Activated CD4-positive, alpha-beta memory T cell treated with anti-CD3 and anti-CD28 coated beads for 36 hours (primary cell): ENCODE measurements at regions not wholly inside any gene's neighbourhood (a gene's known extent, or its start where the extent isn't known, plus 50 kb on each side); places are given as distances from the start of the nearest gene placed in this dataset.
"Not testable (repeated sequence)": the region's sequence is repeated elsewhere in the genome, so short reads cannot be mapped to it uniquely, and the experiment has no call there.

Experiments used
- CTCF ChIA-PET: fragments of 350-600 bp; sonication (Branson Sonifier 250); formaldehyde crosslinking; loops from one replicate; lab custom pipeline; 2021; ENCODE audit warnings: antibody characterized with exemption, inconsistent platforms; lab: Charles Lee
- POLR2A ChIA-PET: fragments of 350-600 bp; sonication (Branson Sonifier 250); formaldehyde crosslinking; loops from one replicate; lab custom pipeline; 2021; ENCODE audit warnings: antibody characterized with exemption; lab: Charles Lee
- DNase-seq: peaks from one replicate; pipeline ENCODE4 v3.0.0-alpha.2; 2020
- H3K27ac Mint-ChIP-seq: one replicate; pipeline ENCODE4 v1.8.0; 2021; ENCODE audit warnings: mixed read lengths
- H3K27me3 Mint-ChIP-seq: one replicate; pipeline ENCODE4 v1.8.0; 2021; ENCODE audit warnings: mixed read lengths
- H3K36me3 Mint-ChIP-seq: one replicate; pipeline ENCODE4 v1.8.0; 2021; ENCODE audit warnings: mixed read lengths
- H3K4me1 Mint-ChIP-seq: one replicate; pipeline ENCODE4 v1.8.0; 2021; ENCODE audit warnings: low read depth, mixed read lengths
- H3K4me3 Mint-ChIP-seq: one replicate; pipeline ENCODE4 v1.8.0; 2021; ENCODE audit warnings: mild to moderate bottlenecking, mixed read lengths
- H3K9me3 Mint-ChIP-seq: one replicate; pipeline ENCODE4 v1.8.0; 2021; ENCODE audit warnings: mixed read lengths
- intact Hi-C: fragments of 100-400 bp; cut with micrococcal nuclease; formaldehyde crosslinking; loops from one replicate; pipeline ENCODE4 v1.15.1; 2023

DNA sequence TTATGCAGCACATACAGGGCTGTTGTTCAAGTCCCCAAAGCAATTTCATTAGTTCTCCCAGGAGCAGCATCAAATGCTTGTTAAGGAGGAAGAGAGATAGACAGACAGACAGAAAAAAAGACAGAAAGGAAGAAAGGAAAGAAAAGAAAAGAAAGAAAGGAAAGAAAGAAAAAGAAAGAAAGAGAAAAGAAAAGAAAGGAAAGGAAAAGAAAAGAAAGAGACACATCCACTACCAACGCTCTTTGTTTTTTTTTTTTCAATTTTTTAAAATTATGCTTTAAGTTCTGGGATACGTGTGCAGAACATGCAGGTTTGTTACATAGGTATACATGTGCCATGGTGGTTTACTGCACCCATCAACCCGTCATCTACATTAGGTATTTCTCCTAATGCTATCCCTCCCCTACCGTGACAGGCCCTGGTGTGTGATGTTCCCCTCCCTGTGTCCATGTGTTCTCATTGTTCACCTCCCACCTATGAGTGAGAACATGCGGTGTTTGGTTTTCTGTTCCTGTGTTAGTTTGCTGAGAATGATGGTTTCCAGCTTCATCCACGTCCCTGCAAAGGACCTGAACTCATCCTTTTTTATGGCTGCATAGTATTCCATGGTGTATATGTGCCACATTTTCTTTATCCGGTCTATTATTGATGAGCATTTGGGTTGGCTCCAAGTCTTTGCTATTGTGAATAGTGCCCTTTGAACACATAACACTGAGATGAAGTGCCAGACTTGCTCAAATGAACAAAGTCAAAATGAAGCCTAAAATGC is 119.0 kb upstream of the ZNF521 start:
- H3K4me1 Mint-ChIP-seq, H3K27me3 Mint-ChIP-seq, intact Hi-C loops, POLR2A ChIA-PET, CTCF ChIA-PET, H3K36me3 Mint-ChIP-seq, H3K4me3 Mint-ChIP-seq, DNase-seq, H3K9me3 Mint-ChIP-seq, H3K27ac Mint-ChIP-seq: not testable (repeated sequence)

DNA sequence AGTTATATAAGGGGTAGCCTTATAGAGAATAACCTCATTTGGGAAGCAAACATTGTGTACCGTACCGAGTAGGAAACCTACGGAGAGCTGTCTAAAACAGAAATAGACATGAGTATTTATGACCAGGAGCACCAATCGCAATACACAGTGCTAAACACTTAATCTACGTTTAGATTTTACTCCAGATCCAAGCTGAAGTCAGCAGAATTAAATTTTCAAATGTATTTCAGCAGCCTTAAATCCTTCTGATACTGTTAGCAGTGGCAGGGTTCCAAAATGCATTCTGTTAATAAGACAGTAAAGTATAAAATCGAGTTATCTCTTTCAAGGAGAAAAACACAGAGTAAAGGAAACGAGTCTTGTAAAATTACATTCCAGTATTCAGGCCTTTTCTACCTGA is 118.1 kb upstream of the ZNF521 start:
- ChIA-PET CTCF (no interaction called here), POLR2A (no interaction called here)
- intact Hi-C loops: no loop called here
- DNase-seq: no peak
- Mint-ChIP-seq H3K9me3 (peaks cover 3% of the 10 kb centered on the region), H3K4me1 (no peaks in the 10 kb centered on the region), H3K27me3 (no peaks in the 10 kb centered on the region), H3K27ac (no peak overlapping the region), H3K4me3 (no peak overlapping the region), H3K36me3 (no peaks in the 10 kb centered on the region)

DNA sequence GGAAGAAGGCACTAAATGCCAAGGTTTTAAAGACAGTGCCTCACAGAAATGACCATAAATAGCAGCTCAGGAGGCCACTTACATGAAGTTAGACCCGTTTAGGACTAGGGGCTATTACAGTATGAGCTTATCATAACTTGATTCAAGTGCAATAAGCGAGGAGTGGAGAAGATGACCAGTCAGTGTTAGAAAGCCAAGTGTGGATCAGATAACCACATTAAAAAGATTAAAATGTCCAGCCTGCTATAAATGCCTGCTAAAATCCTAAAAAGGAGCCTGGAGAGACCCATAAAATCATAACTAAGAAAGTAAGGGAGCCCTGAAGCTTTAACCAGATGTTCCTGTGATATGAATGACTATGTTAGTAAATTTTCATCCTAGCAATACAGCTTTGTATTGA is 117.5 kb upstream of the ZNF521 start:
- Mint-ChIP-seq H3K27me3 (no peaks in the 10 kb centered on the region), H3K36me3 (no peaks in the 10 kb centered on the region), H3K4me1 (no peaks in the 10 kb centered on the region), H3K27ac (no peak overlapping the region), H3K9me3 (peaks cover 3% of the 10 kb centered on the region), H3K4me3 (no peak overlapping the region)
- ChIA-PET POLR2A (no interaction called here), CTCF (no interaction called here)
- intact Hi-C loops: no loop called here
- no peak for DNase-seq

DNA sequence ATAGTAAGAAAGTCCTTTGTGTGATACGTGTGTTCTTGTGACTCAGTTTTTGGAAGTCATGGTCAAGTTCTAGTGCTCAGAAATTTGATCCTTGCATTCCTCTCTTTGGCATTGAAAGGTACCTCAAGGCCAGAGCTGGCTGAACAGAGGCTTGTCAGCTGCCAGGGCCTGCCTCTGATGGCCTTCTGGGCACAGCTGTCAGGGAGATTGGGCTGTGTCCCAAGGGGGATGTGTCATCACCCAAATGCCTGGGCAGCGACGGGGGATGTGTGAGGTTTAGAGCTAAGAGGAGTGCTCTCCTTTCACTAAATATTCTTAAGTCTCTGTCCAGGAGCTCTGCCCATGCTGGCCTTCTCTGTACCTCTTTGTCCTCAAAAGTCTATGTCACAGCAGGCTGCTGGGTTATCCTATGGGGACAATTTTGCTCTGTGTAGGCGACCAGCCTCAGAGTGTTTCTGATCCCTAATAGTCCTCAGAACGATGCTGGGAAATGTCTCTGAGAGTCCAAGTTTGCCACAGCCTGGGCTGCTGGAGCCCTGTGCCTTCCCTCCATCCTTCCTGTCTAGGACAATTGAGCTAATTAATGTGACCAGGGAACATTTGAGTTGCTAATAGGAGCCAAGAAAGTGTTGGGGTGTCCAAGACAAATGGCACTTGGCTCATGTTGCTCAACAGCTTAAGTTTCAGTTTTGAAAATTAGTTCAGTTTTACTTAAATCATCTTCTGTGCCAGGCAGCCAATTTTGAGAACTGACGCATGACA is 115.4 kb upstream of the ZNF521 start:
- no peak overlapping the region for H3K4me3 Mint-ChIP-seq
- no peaks in the 10 kb centered on the region for H3K36me3 Mint-ChIP-seq
- no peak for DNase-seq
- ChIA-PET POLR2A (no interaction called here), CTCF (no interaction called here)
- peaks cover 3% of the 10 kb centered on the region for H3K9me3 Mint-ChIP-seq
- intact Hi-C loops: no loop called here
- no peaks in the 10 kb centered on the region for H3K27me3 Mint-ChIP-seq
- H3K27ac Mint-ChIP-seq: no peak overlapping the region
- H3K4me1 Mint-ChIP-seq: no peaks in the 10 kb centered on the region

DNA sequence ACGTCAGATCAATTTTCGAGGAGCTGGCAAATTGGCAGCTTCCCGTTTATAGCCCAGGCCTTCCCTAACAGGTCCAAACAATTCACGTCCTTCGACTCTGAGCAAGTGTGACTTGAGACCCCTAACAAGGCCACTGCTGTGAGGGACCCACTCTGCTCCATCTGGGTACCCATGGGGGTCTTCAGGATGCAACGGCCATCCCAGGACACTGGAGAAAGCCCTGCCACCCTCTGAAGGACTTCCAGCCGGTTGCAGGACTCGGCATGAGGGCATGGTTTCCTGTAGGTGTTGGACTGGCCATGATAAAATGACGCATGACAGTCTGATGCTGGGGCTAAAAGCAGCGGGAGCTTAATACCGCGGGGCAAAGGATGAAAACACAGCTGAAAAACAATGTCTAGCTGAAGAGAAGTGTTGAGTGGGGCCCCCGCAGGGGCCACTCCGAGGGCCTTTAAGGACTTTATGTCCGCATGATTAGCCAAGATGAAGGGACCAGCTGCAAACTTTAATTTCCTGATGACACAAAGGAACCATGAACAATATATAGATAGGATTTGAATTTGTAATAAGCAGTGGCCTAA is 113.3 kb upstream of the ZNF521 start:
- CTCF ChIA-PET: no interaction called here
- no peaks in the 10 kb centered on the region for H3K4me1 Mint-ChIP-seq
- no peak overlapping the region for H3K27ac Mint-ChIP-seq
- H3K9me3 Mint-ChIP-seq: no peaks in the 10 kb centered on the region
- H3K4me3 Mint-ChIP-seq: no peak overlapping the region
- intact Hi-C loops: no loop called here
- H3K27me3 Mint-ChIP-seq: no peaks in the 10 kb centered on the region
- POLR2A ChIA-PET: no interaction called here
- no peak for DNase-seq
- no peaks in the 10 kb centered on the region for H3K36me3 Mint-ChIP-seq

DNA sequence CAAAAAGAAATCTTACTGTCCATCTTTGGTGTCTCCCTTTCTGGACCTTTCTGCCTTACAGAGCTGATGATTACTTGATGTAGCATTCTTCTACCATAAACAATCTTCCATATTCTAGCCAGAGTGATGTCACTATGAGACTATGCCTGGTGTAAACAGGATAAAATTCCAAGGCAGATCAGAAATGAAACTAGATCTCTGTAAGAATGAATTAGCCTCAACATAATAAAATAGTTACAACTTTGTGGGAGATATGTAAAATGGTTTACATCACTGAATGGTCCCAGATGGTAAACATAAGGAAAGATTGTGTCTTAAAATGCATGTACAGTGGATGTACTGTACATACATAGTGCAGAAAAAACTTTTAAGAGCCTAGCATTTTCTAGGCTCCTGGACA is 112.3 kb upstream of the ZNF521 start:
- DNase-seq: no peak
- ChIA-PET POLR2A (no interaction called here), CTCF (no interaction called here)
- Mint-ChIP-seq H3K4me1 (no peaks in the 10 kb centered on the region), H3K27ac (no peak overlapping the region), H3K36me3 (no peaks in the 10 kb centered on the region), H3K9me3 (no peaks in the 10 kb centered on the region), H3K4me3 (no peak overlapping the region), H3K27me3 (no peaks in the 10 kb centered on the region)
- intact Hi-C loops: no loop called here

DNA sequence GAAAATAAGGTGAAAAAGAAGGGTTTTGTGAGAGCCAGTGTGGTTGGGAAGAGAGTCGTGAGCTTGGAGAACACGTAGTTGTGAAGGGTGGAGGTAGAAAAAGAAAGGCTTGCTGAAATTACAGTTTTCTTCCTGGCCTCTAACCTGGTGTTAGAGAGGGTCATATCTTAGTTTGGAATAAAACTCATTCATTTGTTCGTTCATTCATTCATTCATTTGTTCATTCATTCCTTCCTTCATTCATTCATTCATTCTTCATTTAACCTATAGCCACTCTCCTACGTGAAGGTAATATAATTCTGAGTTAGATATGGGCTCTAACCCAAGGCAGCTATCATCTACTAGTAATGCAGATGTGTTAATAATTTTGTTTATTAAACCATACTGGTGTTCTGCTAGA is 111.8 kb upstream of the ZNF521 start:
- ChIA-PET POLR2A (no interaction called here), CTCF (interaction anchor here (0.6 kb wide), 1 partner anchor 11 kb away, joined by 3 read pairs; no protein-coding TSS in a partner anchor)
- Mint-ChIP-seq H3K36me3 (no peaks in the 10 kb centered on the region), H3K4me3 (no peak overlapping the region), H3K4me1 (no peaks in the 10 kb centered on the region), H3K27me3 (no peaks in the 10 kb centered on the region), H3K27ac (no peak overlapping the region), H3K9me3 (no peaks in the 10 kb centered on the region)
- DNase-seq: no peak
- intact Hi-C loops: no loop called here

DNA sequence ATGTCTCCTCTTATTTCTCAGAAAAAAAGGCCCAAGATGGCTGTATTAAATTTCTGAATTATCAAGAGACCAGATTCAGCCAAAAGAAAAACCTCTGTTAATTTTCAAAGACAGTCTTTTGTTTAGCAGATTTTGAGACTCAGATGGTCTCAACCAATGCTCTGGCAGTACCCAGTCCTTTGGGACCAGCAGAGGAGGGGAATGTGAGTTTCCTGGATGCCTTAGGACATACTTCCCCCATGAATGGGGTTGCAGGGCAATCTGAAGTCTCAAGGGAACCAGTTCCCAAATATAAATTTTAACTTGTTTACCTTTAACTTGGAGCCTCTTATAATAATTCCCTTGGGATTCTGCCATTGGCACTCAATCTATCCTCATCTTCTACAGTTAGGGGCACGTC is 107.8 kb upstream of the ZNF521 start:
- no peak overlapping the region for H3K27ac Mint-ChIP-seq

DNA sequence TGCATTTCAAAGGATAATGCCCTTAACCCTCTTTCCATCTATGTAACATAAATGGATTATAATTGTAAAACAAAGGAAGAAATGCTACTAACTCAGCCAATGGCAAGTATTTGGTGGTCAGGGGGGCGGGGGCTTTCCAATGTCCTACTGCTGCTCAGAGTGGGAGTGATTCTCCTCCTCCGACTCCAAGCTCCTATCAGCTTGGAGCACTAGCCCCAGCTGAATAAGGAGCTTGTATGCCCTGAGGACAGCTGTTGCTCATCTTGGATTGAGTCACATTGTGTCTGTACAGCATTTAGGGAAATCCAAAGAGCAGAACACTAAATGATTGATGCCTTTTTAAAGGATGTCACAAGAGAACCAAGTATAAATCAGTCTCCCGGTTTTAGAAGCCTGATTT is 105.6 kb upstream of the ZNF521 start:
- Mint-ChIP-seq H3K9me3 (no peaks in the 10 kb centered on the region), H3K27me3 (no peaks in the 10 kb centered on the region), H3K4me3 (no peak overlapping the region), H3K36me3 (no peaks in the 10 kb centered on the region), H3K4me1 (no peaks in the 10 kb centered on the region), H3K27ac (no peak overlapping the region)
- DNase-seq: no peak
- CTCF ChIA-PET: no interaction called here
- POLR2A ChIA-PET: no interaction called here
- intact Hi-C loops: no loop called here

More for the DNA sequence above, 107.8 kb upstream of the ZNF521 start:
- Mint-ChIP-seq H3K36me3 (no peaks in the 10 kb centered on the region), H3K4me3 (no peak overlapping the region), H3K27me3 (no peaks in the 10 kb centered on the region), H3K9me3 (no peaks in the 10 kb centered on the region), H3K4me1 (no peaks in the 10 kb centered on the region)
- no peak for DNase-seq
- POLR2A ChIA-PET: no interaction called here
- intact Hi-C loops: no loop called here
- CTCF ChIA-PET: no interaction called here

DNA sequence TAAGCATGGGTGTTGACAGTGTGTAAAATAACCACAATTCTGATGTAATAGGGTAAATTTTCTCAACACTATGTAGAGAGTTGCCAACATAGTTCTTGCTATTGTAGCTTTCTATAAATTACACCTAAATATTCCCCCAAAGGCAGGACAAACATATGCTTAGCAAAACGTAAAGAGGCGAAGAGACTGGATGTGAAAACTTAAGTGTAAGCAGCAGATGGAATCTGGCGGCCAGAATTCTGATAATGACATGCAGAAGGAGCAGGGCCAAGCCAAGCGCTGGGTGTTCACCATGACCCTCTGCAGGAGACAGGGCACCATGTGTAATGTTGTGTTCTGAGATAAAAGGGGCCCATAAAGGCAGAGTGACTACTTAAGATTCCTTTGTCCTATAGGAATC is 105.2 kb upstream of the ZNF521 start:
- no peak for DNase-seq
- POLR2A ChIA-PET: no interaction called here
- no peaks in the 10 kb centered on the region for H3K4me1 Mint-ChIP-seq
- CTCF ChIA-PET: no interaction called here
- intact Hi-C loops: no loop called here
- no peak overlapping the region for H3K27ac Mint-ChIP-seq
- H3K27me3 Mint-ChIP-seq: no peaks in the 10 kb centered on the region
- H3K4me3 Mint-ChIP-seq: no peak overlapping the region
- no peaks in the 10 kb centered on the region for H3K36me3 Mint-ChIP-seq
- H3K9me3 Mint-ChIP-seq: no peaks in the 10 kb centered on the region

DNA sequence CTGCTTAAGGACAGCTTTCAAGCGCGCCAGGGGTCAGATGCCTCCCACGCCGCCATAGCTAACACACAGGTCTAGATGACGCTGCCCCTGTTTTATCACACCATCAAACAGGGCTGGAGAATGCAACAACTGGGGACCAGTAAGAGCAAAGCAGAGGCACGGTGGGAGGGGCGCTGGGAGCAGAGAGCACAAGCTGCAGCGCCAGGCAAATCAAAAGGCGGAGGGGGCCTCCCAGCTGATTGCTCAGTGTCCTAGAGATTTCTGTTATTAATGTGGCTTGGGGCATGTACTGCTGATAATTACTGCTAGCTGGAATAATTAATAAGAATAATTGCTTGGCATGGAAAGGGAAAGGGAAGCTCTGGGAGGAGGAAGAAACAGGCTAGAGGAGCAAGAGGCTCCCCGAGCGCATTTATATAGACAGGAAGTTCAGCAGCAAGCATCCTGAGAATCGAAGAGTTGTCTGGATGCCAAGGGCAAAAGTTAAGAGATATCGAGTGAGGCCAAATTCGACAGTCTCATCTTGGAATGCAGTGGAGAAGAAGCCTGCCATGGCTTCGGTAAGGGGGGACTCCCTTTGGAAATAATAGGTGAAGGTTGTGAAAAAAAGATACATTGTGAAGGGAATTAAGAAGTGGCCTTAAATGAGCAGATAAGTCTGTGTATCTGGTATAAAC is 104.5 kb upstream of the ZNF521 start:
- Mint-ChIP-seq H3K4me1 (no peaks in the 10 kb centered on the region), H3K36me3 (no peaks in the 10 kb centered on the region), H3K27ac (no peak overlapping the region), H3K9me3 (no peaks in the 10 kb centered on the region), H3K4me3 (no peak overlapping the region), H3K27me3 (no peaks in the 10 kb centered on the region)
- ChIA-PET POLR2A (no interaction called here), CTCF (no interaction called here)
- intact Hi-C loops: no loop called here
- DNase-seq: no peak

DNA sequence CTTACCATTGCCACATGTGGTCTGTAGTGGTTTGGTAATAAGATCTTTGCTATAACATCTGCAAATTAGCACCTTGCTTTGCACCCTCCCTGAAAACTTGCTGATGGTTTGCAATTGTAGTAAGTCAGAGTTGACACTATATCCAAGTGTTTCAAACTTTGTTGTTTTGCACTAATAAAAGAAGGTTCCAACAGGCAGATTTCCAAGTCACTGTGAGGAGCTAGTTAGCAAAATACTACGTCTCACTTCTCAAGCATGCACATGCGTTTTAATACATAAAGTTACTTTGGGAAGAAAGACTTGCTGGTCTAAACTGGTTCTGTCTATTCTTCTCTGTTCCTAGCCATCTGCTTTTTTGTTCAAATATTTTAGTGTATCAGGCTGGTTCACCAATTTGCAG is 103.7 kb upstream of the ZNF521 start:
- POLR2A ChIA-PET: no interaction called here
- Mint-ChIP-seq H3K36me3 (no peaks in the 10 kb centered on the region), H3K4me3 (no peak overlapping the region), H3K9me3 (no peaks in the 10 kb centered on the region), H3K27me3 (no peaks in the 10 kb centered on the region), H3K27ac (no peak overlapping the region), H3K4me1 (no peaks in the 10 kb centered on the region)
- no peak for DNase-seq
- intact Hi-C loops: no loop called here
- CTCF ChIA-PET: no interaction called here
